IMR-90 (cell line): ENCODE measurements at regions not wholly inside any gene's neighbourhood (a gene's known extent, or its start where the extent isn't known, plus 50 kb on each side); places are given as distances from the start of the nearest gene placed in this dataset.

ENCODE experiments used
- ATAC-seq: fragments of 200-7000 bp; cut with Tn5 transposase; 2 replicates; pipeline ENCODE4 v1.9.1; 2020; ENCODE audit warnings: low read depth, mild to moderate bottlenecking, moderate library complexity
- BruUV-seq: library from RNA; stranded (reverse); fragments of 400-500 nt; replicated peaks from 2 replicates; lab custom pipeline; 2021; lab: Mats Ljungman, UMichigan
- CTCF ChIA-PET: fragments of 300-600 bp; formaldehyde crosslinking; extraction: SDS; loops from one replicate; lab custom pipeline; 2021; ENCODE audit warnings: antibody characterized with exemption; lab: Yijun Ruan, JAX
- POLR2A ChIA-PET: fragments of 300-600 bp; sonication (Branson Sonifier 250); formaldehyde crosslinking; loops from one replicate; lab custom pipeline; 2022; ENCODE audit warnings: antibody characterized with exemption; ENCODE audit not compliant: unreplicated experiment; lab: Charles Lee
- DNase-seq: peaks from one replicate; pipeline ENCODE4 v3.0.0; 2013
- H2AFZ ChIP-seq: replicated peaks from 2 replicates; pipeline ENCODE3; 2013; ENCODE audit warnings: low read length, mild to moderate bottlenecking; ENCODE audit not compliant: poor library complexity
- H2AK5ac ChIP-seq: 2 replicates; pipeline ENCODE4 v1.6.1; 2013; ENCODE audit warnings: low read depth, low read length, inconsistent platforms
- H2AK9ac ChIP-seq: replicated peaks from 2 replicates; pipeline ENCODE3; 2013; ENCODE audit warnings: mild to moderate bottlenecking, low read depth, low read length, moderate library complexity; ENCODE audit not compliant: poor library complexity
- H2BK120ac ChIP-seq: 2 replicates; pipeline ENCODE4 v1.6.1; 2013; ENCODE audit warnings: low read depth, low read length, inconsistent platforms
- H2BK15ac ChIP-seq: 3 replicates; pipeline ENCODE4 v1.6.1; 2013; ENCODE audit warnings: low read depth, low read length, inconsistent platforms
- H2BK20ac ChIP-seq: 2 replicates; pipeline ENCODE4 v1.6.1; 2013; ENCODE audit warnings: low read depth, mild to moderate bottlenecking, inconsistent platforms, low read length, moderate library complexity
- H2BK5ac ChIP-seq: 2 replicates; pipeline ENCODE4 v1.6.1; 2013; ENCODE audit warnings: mild to moderate bottlenecking, low read depth, low read length, inconsistent platforms; ENCODE audit not compliant: poor library complexity, severe bottlenecking
- H3K14ac ChIP-seq: replicated peaks from 2 replicates; pipeline ENCODE4 v1.6.1; 2013; ENCODE audit warnings: low read depth, low read length, inconsistent platforms
- H3K18ac ChIP-seq: 2 replicates; pipeline ENCODE4 v1.6.1; 2013; ENCODE audit warnings: low read depth, low read length, control low read depth
- H3K23ac ChIP-seq: 2 replicates; pipeline ENCODE4 v1.6.1; 2013; ENCODE audit warnings: low read depth, low read length, inconsistent platforms
- H3K27ac ChIP-seq: 2 replicates; pipeline ENCODE4 v1.5.1; 2013; ENCODE audit warnings: mild to moderate bottlenecking, control low read depth, low read length; ENCODE audit not compliant: insufficient read depth
- H3K27me3 ChIP-seq: 2 replicates; pipeline ENCODE4 v1.6.1; 2013; ENCODE audit warnings: low read length; ENCODE audit not compliant: control insufficient read depth, insufficient read depth
- H3K36me3 ChIP-seq: 2 replicates; pipeline ENCODE4 v1.6.1; 2013; ENCODE audit warnings: low read length, mixed read lengths; ENCODE audit not compliant: control insufficient read depth, insufficient read depth
- H3K4ac ChIP-seq: 2 replicates; pipeline ENCODE4 v1.6.1; 2013; ENCODE audit warnings: low read depth, low read length, inconsistent platforms
- H3K4me1 ChIP-seq: 2 replicates; pipeline ENCODE4 v1.6.1; 2013; ENCODE audit warnings: low read length, mixed read lengths; ENCODE audit not compliant: control insufficient read depth, insufficient read depth
- H3K4me2 ChIP-seq: 2 replicates; pipeline ENCODE4 v1.6.1; 2013; ENCODE audit warnings: low read depth, mild to moderate bottlenecking, control low read depth, low read length, moderate library complexity
- H3K4me3 ChIP-seq: 2 replicates; pipeline ENCODE4 v1.5.1; 2013; ENCODE audit warnings: low read depth, mild to moderate bottlenecking, control low read depth, low read length, moderate library complexity; ENCODE audit not compliant: insufficient read depth
- H3K56ac ChIP-seq: 2 replicates; pipeline ENCODE4 v1.6.1; 2013; ENCODE audit warnings: low read length, inconsistent platforms; ENCODE audit not compliant: insufficient read depth; ENCODE audit errors: extremely low read depth
- H3K79me1 ChIP-seq, 2 experiments: 2 replicates each; pipeline ENCODE4 v1.6.1; 2013; ENCODE audit warnings: low read length in 2 of 2, inconsistent platforms in 1 of 2, low read depth in 1 of 2
- H3K9ac ChIP-seq: 2 replicates; pipeline ENCODE4 v1.6.1; 2013; ENCODE audit warnings: low read depth, low read length, control low read depth
- H3K9me1 ChIP-seq: 2 replicates; pipeline ENCODE4 v1.6.1; 2013; ENCODE audit warnings: low read length, inconsistent platforms; ENCODE audit not compliant: insufficient read depth
- H3K9me3 ChIP-seq: 2 replicates; pipeline ENCODE4 v1.6.1; 2013; ENCODE audit warnings: low read length; ENCODE audit not compliant: control insufficient read depth, insufficient read depth
- H4K20me1 ChIP-seq: 2 replicates; pipeline ENCODE4 v1.6.1; 2013; ENCODE audit warnings: low read length, inconsistent platforms; ENCODE audit not compliant: insufficient read depth
- H4K5ac ChIP-seq: 2 replicates; pipeline ENCODE4 v1.6.1; 2013; ENCODE audit warnings: mild to moderate bottlenecking, low read depth, low read length, control low read depth
- H4K8ac ChIP-seq, 2 experiments: 2 replicates each; pipeline ENCODE4 v1.6.1; 2013; ENCODE audit warnings: low read depth in 2 of 2, low read length in 2 of 2, control low read depth in 1 of 2, inconsistent platforms in 1 of 2
- H4K91ac ChIP-seq: 2 replicates; pipeline ENCODE4 v1.6.1; 2013; ENCODE audit warnings: low read depth, low read length, inconsistent platforms; ENCODE audit not compliant: insufficient read depth
- BHLHE40 ChIP-seq: fragments of 150-350 bp; IDR thresholded peaks from 2 replicates; pipeline ENCODE4 v1.6.1; 2016; ENCODE audit warnings: mild to moderate bottlenecking, low read depth, low read length
- CEBPB ChIP-seq: IDR thresholded peaks from 2 replicates; pipeline ENCODE4 v1.6.1; 2012; ENCODE audit warnings: low read depth, low read length, improper control_type of control experiment
- CHD1 ChIP-seq: IDR thresholded peaks from 2 replicates; pipeline ENCODE4 v1.6.1; 2012; ENCODE audit warnings: low read depth, low read length, improper control_type of control experiment
- CTCF ChIP-seq: conservative IDR thresholded peaks from 2 replicates; pipeline ENCODE4 v1.5.1; 2012; ENCODE audit warnings: mild to moderate bottlenecking, low read depth, low read length, improper control_type of control experiment
- FOS ChIP-seq: fragments of 150-350 bp; IDR thresholded peaks from 2 replicates; pipeline ENCODE4 v1.6.1; 2016; ENCODE audit warnings: low read depth, low read length
- MAFK ChIP-seq: IDR thresholded peaks from 2 replicates; pipeline ENCODE4 v1.6.1; 2012; ENCODE audit warnings: low read depth, low read length, improper control_type of control experiment
- MAZ ChIP-seq: IDR thresholded peaks from 2 replicates; pipeline ENCODE4 v1.6.1; 2012; ENCODE audit warnings: low read depth, mild to moderate bottlenecking, low read length, improper control_type of control experiment, moderate library complexity, borderline replicate concordance
- MXI1 ChIP-seq: IDR thresholded peaks from 2 replicates; pipeline ENCODE4 v1.6.1; 2012; ENCODE audit warnings: low read depth, mild to moderate bottlenecking, low read length, moderate library complexity, borderline replicate concordance
- NFE2L2 ChIP-seq: fragments of 150-350 bp; IDR thresholded peaks from 2 replicates; pipeline ENCODE4 v1.6.1; 2016; ENCODE audit warnings: low read depth, mild to moderate bottlenecking, low read length
- POLR2A ChIP-seq: IDR thresholded peaks from 2 replicates; pipeline ENCODE4 v1.6.1; 2012; ENCODE audit warnings: mild to moderate bottlenecking, low read depth, low read length
- RAD21 ChIP-seq: IDR thresholded peaks from 2 replicates; pipeline ENCODE4 v1.6.1; 2012; ENCODE audit warnings: low read length, improper control_type of control experiment
- RCOR1 ChIP-seq: IDR thresholded peaks from 2 replicates; pipeline ENCODE4 v1.6.1; 2012; ENCODE audit warnings: mild to moderate bottlenecking, low read length, improper control_type of control experiment; ENCODE audit not compliant: insufficient replicate concordance
- RFX5 ChIP-seq: IDR thresholded peaks from 2 replicates; pipeline ENCODE4 v1.8.0; 2012; ENCODE audit warnings: low read depth, mild to moderate bottlenecking, low read length, moderate library complexity
- SMC3 ChIP-seq: fragments of 150-350 bp; IDR thresholded peaks from 2 replicates; pipeline ENCODE4 v1.6.1; 2016; ENCODE audit warnings: low read depth, mild to moderate bottlenecking, antibody characterized with exemption, low read length, moderate library complexity
- WGBS, 2 experiments: methylation state at CpG; one replicate each; pipeline versions ENCODE4 v1.1.5 to v1.1.7; 2013; ENCODE audit warnings: missing lambda C conversion rate in 2 of 2; ENCODE audit not compliant: insufficient read length in 1 of 2; ENCODE audit errors: extremely low coverage in 2 of 2; 5-methylcytosine and 5-hydroxymethylcytosine counted together
- dilution Hi-C: fragments of 300-500 bp; cut with HindIII; formaldehyde crosslinking; loops from one replicate; pipeline ENCODE4 v1.14.3; 2018; ENCODE audit warnings: low sequenced_read_pairs; ENCODE audit not compliant: unreplicated experiment
- in situ Hi-C: fragments of 300-500 bp; cut with MboI; formaldehyde crosslinking; loops from 3 replicates; pipeline ENCODE4 v1.14.3; 2019; ENCODE audit warnings: low sequenced_read_pairs, inconsistent platforms, mixed read lengths
- intact Hi-C: fragments of 100-400 bp; cut with micrococcal nuclease; formaldehyde crosslinking; loops from 2 replicates; pipeline ENCODE4 v1.10.0; 2022
- TF ChIP-seq, protein P1 (sequence below): fragments of 150-350 bp; IDR thresholded peaks from 2 replicates; pipeline ENCODE4 v1.6.1; 2017; ENCODE audit warnings: mild to moderate bottlenecking, antibody characterized with exemption, low read length, low read depth
- TF ChIP-seq, protein P2 (sequence below): fragments of 150-350 bp; IDR thresholded peaks from 2 replicates; pipeline ENCODE4 v1.6.1; 2016; ENCODE audit warnings: low read depth, mild to moderate bottlenecking, low read length, moderate library complexity, borderline replicate concordance

GRCh38 chr3:127103080-127103479 lies 89.9 kb upstream of the PRR23E start:
- DNase-seq (no peak), ATAC-seq (no peak)
- Histone ChIP-seq H4K20me1 (no peaks in the 10 kb centered on the region), H3K4me3 (no peak overlapping the region), H2AFZ (no peak overlapping the region), H4K5ac (no peak overlapping the region), H4K91ac (no peak overlapping the region), H3K9ac (no peak overlapping the region), H3K27ac (no peak overlapping the region), H3K14ac (no peak overlapping the region), H3K27me3 (peaks cover 37% of the 10 kb centered on the region), H2AK5ac (no peak overlapping the region), H2BK20ac (no peak overlapping the region), H2BK5ac (no peak overlapping the region), H3K4me1 (no peaks in the 10 kb centered on the region), H2BK120ac (no peak overlapping the region), H3K4ac (no peak overlapping the region), H3K4me2 (no peak overlapping the region), H3K23ac (no peak overlapping the region), H3K56ac (no peak overlapping the region), H4K8ac (no peak overlapping the region), H3K79me1 (no peaks in the 10 kb centered on the region), H3K18ac (no peak overlapping the region), H2BK15ac (no peak overlapping the region), H2AK9ac (no peak overlapping the region), H3K9me1 (no peaks in the 10 kb centered on the region), H3K36me3 (no peaks in the 10 kb centered on the region), H3K9me3 (no peaks in the 10 kb centered on the region)
- POLR2A ChIA-PET = no interaction called here
- intact Hi-C loops = no loop called here
- no CpG with 5 or more reads among the region's 10 CpGs for WGBS, 2 experiments
- no TSS peak for BruUV-seq
- CTCF ChIA-PET = no interaction called here
- dilution Hi-C loops = no loop called here
- TF ChIP-seq MAZ (no peak), RAD21 (no peak), NFE2L2 (no peak), RFX5 (no peak), BHLHE40 (no peak), POLR2A (no peak), RCOR1 (no peak), FOS (no peak), MAFK (no peak), SMC3 (no peak), CEBPB (no peak), CHD1 (no peak), CTCF (no peak), MXI1 (no peak)
- TF ChIP-seq, protein P1, sequence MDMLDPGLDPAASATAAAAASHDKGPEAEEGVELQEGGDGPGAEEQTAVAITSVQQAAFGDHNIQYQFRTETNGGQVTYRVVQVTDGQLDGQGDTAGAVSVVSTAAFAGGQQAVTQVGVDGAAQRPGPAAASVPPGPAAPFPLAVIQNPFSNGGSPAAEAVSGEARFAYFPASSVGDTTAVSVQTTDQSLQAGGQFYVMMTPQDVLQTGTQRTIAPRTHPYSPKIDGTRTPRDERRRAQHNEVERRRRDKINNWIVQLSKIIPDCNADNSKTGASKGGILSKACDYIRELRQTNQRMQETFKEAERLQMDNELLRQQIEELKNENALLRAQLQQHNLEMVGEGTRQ = no peak
- TF ChIP-seq, protein P2, sequence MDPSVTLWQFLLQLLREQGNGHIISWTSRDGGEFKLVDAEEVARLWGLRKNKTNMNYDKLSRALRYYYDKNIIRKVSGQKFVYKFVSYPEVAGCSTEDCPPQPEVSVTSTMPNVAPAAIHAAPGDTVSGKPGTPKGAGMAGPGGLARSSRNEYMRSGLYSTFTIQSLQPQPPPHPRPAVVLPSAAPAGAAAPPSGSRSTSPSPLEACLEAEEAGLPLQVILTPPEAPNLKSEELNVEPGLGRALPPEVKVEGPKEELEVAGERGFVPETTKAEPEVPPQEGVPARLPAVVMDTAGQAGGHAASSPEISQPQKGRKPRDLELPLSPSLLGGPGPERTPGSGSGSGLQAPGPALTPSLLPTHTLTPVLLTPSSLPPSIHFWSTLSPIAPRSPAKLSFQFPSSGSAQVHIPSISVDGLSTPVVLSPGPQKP = no peak
- in situ Hi-C loops = no loop called here
